Body of pancreas (tissue), 4 donors: ENCODE measurements at regions not wholly inside any gene's neighbourhood (a gene's known extent, or its start where the extent isn't known, plus 50 kb on each side); places are given as distances from the start of the nearest gene placed in this dataset.

ENCODE experiments used
- ATAC-seq: fragments of 150-250 bp; one replicate; pipeline ENCODE4 v1.9.1; 2016
- DNase-seq, 4 donors: peaks; one replicate each; pipeline ENCODE4 v3.0.0-alpha.2; 2019
- H3K27ac ChIP-seq, 4 donors: fragments of 200-600 bp; sonication (generic); 1 replicate in 3 of 4; 2 replicates in 1 of 4; pipeline versions ENCODE4 v1.5.1 to v1.6.1; 2016 to 2019; ENCODE audit warnings: mild to moderate bottlenecking in 1 of 4, mixed read lengths in 1 of 4, moderate library complexity in 1 of 4
- H3K27me3 ChIP-seq, 2 donors: fragments of 200-600 bp; sonication (generic); one replicate each; pipeline ENCODE4 v1.6.0; 2016; ENCODE audit warnings: mild to moderate bottlenecking in 1 of 2
- H3K36me3 ChIP-seq, 2 donors: fragments of 200-600 bp; sonication (generic); replicated peaks in 1 of 2; 2 replicates each; pipeline ENCODE4 v1.5.1; 2016; ENCODE audit warnings: low read depth in 2 of 2; ENCODE audit not compliant: insufficient read depth in 1 of 2
- H3K4me1 ChIP-seq: fragments of 200-600 bp; sonication (generic); one replicate; pipeline ENCODE4 v1.6.0; 2016
- H3K4me3 ChIP-seq, 2 donors: fragments of 200-600 bp; sonication (generic); 1 replicate in 1 of 2; 2 replicates in 1 of 2; pipeline ENCODE4 v1.5.1; 2016 to 2019
- H3K9me3 ChIP-seq, 3 donors: fragments of 200-600 bp; sonication (generic); 1 replicate in 2 of 3; 2 replicates in 1 of 3; pipeline ENCODE4 v1.5.1; 2016
- POLR2A ChIP-seq, 3 donors: fragments of 450-650 bp; IDR thresholded peaks; one replicate each; pipeline ENCODE4 v1.6.1; 2016; ENCODE audit warnings: antibody characterized with exemption in 3 of 3, mild to moderate bottlenecking in 2 of 3
- WGBS, 2 donors: methylation state at CpG; one replicate each; pipeline ENCODE4 v1.1.5; 2017; 5-methylcytosine and 5-hydroxymethylcytosine counted together
- intact Hi-C: fragments of 100-400 bp; cut with DNase I; formaldehyde crosslinking; loops from one replicate; pipeline ENCODE4 v1.15.1; 2023
- TF ChIP-seq, protein P1 (sequence below), 7 experiments: fragments of 450-650 bp in 4 of 7; fragments of 200-600 bp in 3 of 7; sonication (generic) in 3 of 7; IDR thresholded peaks; one replicate each; pipeline ENCODE4 v1.5.1; 2016 to 2019; ENCODE audit warnings: antibody characterized with exemption in 7 of 7

DNA sequence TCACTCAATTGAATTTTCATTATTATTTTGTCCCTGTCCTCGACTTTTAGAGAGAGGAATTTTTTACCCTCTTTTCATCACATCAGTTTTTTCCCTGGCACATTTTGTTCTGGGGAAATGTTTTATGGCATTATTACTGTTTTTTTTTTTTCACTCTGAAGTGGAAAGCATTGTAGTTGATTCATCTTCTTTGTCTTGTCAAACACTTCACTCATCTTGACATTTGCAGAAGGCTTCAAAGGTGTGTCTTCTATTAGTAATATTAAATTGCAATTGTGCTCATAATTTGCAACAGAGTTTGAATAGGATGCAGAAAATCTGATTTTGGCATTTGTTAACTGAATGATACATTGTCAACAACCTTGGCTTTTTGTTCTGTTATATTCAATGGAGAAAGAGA lies 545.4 kb upstream of the ARX start:
- TF ChIP-seq POLR2A (IDR thresholded peaks at IDR 0.05) = no peak
- TF ChIP-seq, protein P1, sequence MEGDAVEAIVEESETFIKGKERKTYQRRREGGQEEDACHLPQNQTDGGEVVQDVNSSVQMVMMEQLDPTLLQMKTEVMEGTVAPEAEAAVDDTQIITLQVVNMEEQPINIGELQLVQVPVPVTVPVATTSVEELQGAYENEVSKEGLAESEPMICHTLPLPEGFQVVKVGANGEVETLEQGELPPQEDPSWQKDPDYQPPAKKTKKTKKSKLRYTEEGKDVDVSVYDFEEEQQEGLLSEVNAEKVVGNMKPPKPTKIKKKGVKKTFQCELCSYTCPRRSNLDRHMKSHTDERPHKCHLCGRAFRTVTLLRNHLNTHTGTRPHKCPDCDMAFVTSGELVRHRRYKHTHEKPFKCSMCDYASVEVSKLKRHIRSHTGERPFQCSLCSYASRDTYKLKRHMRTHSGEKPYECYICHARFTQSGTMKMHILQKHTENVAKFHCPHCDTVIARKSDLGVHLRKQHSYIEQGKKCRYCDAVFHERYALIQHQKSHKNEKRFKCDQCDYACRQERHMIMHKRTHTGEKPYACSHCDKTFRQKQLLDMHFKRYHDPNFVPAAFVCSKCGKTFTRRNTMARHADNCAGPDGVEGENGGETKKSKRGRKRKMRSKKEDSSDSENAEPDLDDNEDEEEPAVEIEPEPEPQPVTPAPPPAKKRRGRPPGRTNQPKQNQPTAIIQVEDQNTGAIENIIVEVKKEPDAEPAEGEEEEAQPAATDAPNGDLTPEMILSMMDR (IDR thresholded peaks at IDR 0.05) = no peak

DNA sequence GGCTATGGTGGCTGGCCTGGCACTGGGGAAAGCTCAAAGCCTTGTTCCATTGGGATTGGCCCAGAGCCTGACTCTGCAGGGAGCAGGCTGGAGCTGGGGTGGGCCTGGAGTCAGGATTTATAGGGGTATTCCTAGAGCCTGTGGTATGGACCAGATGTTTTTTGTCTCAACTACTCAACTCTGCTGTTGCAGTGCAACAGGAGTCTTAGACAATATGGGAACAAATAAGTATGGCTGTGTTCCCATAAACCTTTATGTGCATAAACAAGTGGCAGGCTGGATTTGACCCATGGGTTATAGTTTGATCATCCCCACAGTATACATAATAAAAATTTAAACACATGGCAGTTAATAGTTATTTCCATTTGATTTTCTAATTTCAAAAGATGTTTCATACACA lies 557.9 kb upstream of the ARX start:
- no peaks in the 10 kb centered on the region for H3K9me3 ChIP-seq
- H3K4me3 ChIP-seq = no peak overlapping the region
- intact Hi-C loops = no loop called here
- H3K4me1 ChIP-seq = no peaks in the 10 kb centered on the region
- H3K27me3 ChIP-seq = no peaks in the 10 kb centered on the region
- H3K27ac ChIP-seq = no peak overlapping the region
- no peak for ATAC-seq
- TF ChIP-seq POLR2A (IDR thresholded peaks at IDR 0.05) = no peak
- TF ChIP-seq, protein P1 (IDR thresholded peaks at IDR 0.05) = no peak
- no peaks in the 10 kb centered on the region for H3K36me3 ChIP-seq
- no peak for DNase-seq

More for the DNA sequence above, 545.4 kb upstream of the ARX start:
- H3K4me1 ChIP-seq = no peaks in the 10 kb centered on the region
- intact Hi-C loops = no loop called here
- WGBS, 2 donors = 18 to 40% methylated on average over 1 of the region's 1 CpG
- H3K4me3 ChIP-seq = no peak overlapping the region
- DNase-seq = no peak
- no peaks in the 10 kb centered on the region for H3K36me3 ChIP-seq
- ATAC-seq = no peak
- no peaks in the 10 kb centered on the region for H3K9me3 ChIP-seq
- no peak overlapping the region for H3K27ac ChIP-seq
- H3K27me3 ChIP-seq = no peaks in the 10 kb centered on the region

DNA sequence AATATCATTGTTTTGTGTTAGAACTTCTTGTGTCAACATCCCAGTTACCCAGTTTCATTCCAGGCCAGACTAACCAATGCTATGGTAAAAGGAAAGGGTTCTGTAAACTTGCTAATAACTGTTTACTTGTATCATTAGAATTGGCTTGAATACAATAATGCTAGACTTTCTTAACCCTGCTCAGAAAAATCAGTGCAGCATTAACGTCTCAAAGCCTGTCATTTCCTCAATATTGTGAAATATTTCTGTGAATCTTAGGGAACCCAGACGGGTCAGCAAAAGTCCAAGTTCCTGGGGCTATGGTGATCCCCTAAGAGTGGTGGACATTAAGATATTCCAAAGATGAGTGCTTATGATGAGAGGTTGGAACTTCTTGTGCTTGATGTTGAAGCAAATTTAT lies 541.2 kb upstream of the MAGEB18 start:
- Histone ChIP-seq H3K36me3 (no peaks in the 10 kb centered on the region), H3K4me3 (no peak overlapping the region), H3K4me1 (no peaks in the 10 kb centered on the region), H3K9me3 (no peaks in the 10 kb centered on the region), H3K27me3 (no peaks in the 10 kb centered on the region), H3K27ac (no peak overlapping the region)
- no peak for ATAC-seq
- 20 to 39% methylated on average over 2 of the region's 2 CpGs for WGBS, 2 donors
- intact Hi-C loops = no loop called here
- no peak for DNase-seq
- no peak for TF ChIP-seq POLR2A (IDR thresholded peaks at IDR 0.05)
- TF ChIP-seq, protein P1 (IDR thresholded peaks at IDR 0.05) = no peak

GRCh38 chrX:25597551-25597950 lies 540.6 kb upstream of the MAGEB18 start:
- DNase-seq (no peak), ATAC-seq (no peak)
- no peaks in the 10 kb centered on the region for H3K4me1 ChIP-seq
- H3K9me3 ChIP-seq = no peaks in the 10 kb centered on the region
- 44 to 60% methylated on average over 2 of the region's 2 CpGs for whole genome bisulfite sequencing, 2 donors
- no peaks in the 10 kb centered on the region for H3K36me3 ChIP-seq
- H3K27ac ChIP-seq = no peak overlapping the region
- H3K4me3 ChIP-seq = no peak overlapping the region
- intact Hi-C loops = no loop called here
- TF ChIP-seq, protein P1 (IDR thresholded peaks at IDR 0.05) = no peak
- no peak for TF ChIP-seq POLR2A (IDR thresholded peaks at IDR 0.05)
- no peaks in the 10 kb centered on the region for H3K27me3 ChIP-seq

DNA sequence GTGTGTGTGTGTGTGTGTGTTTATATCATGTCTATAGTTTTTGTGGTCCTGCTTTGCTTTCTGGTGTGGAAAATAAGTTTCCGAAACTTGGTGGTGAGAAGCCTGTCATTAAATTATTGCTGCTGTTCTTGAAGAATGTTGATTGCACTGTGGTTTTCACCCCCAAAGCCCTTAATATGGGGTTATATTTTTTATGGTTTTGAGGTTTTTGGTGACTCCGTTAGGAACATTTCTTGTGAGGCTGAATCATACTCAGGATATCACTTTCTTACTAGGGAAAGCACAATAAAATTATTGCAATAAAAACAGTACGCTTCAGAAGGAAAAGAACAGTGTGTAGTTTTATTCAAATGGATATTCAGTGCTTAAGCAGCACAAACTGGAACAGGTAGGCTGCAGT lies 539.1 kb upstream of the MAGEB18 start:
- ATAC-seq (no peak), DNase-seq (no peak)
- no peaks in the 10 kb centered on the region for H3K27me3 ChIP-seq
- no peaks in the 10 kb centered on the region for H3K4me1 ChIP-seq
- intact Hi-C loops = no loop called here
- H3K4me3 ChIP-seq = no peak overlapping the region
- no peaks in the 10 kb centered on the region for H3K36me3 ChIP-seq
- no peaks in the 10 kb centered on the region for H3K9me3 ChIP-seq
- WGBS, 2 donors = 57 to 72% methylated on average over 3 of the region's 3 CpGs
- H3K27ac ChIP-seq = no peak overlapping the region
- TF ChIP-seq, protein P1 (IDR thresholded peaks at IDR 0.05) = no peak
- no peak for TF ChIP-seq POLR2A (IDR thresholded peaks at IDR 0.05)
